ENCODE measurements at regions not wholly inside any gene's neighbourhood (a gene's known extent, or its start where the extent isn't known, plus 50 kb on each side); places are given as distances from the start of the nearest gene placed in this dataset.

- TF ChIP-seq CTCF (IDR thresholded peaks at IDR 0.05) (no peak), POLR2A (IDR thresholded peaks at IDR 0.05) (no peak)
Measured at GRCh38 chr13:87954091-87954490, 282.9 kb downstream of the SLITRK5 start.

Data from thyroid gland (tissue), 4 donors.